Sigmoid colon (tissue), 4 donors: ENCODE measurements at regions not wholly inside any gene's neighbourhood (a gene's known extent, or its start where the extent isn't known, plus 50 kb on each side); places are given as distances from the start of the nearest gene placed in this dataset.

Experiments used
- CTCF ChIP-seq, 4 experiments: fragments of 450-650 bp in 3 of 4; fragments of 200-600 bp in 1 of 4; IDR thresholded peaks; one replicate each; pipeline ENCODE4 v1.5.1; 2016 to 2019; ENCODE audit warnings: antibody characterized with exemption in 4 of 4, mild to moderate bottlenecking in 3 of 4, moderate library complexity in 2 of 4
- EP300 ChIP-seq, 4 donors: sonication (generic); formaldehyde crosslinking; IDR thresholded peaks; one replicate each; pipeline ENCODE4 v1.6.1; 2017; ENCODE audit warnings: antibody characterized with exemption in 4 of 4
- POLR2A ChIP-seq, 2 donors: fragments of 450-650 bp; IDR thresholded peaks; one replicate each; pipeline ENCODE4 v1.6.1; 2016; ENCODE audit warnings: antibody characterized with exemption in 2 of 2, mild to moderate bottlenecking in 2 of 2, moderate library complexity in 2 of 2
- POLR2AphosphoS5 ChIP-seq, 4 donors: sonication (generic); formaldehyde crosslinking; IDR thresholded peaks; one replicate each; pipeline ENCODE4 v1.6.1; 2017; ENCODE audit warnings: antibody characterized with exemption in 4 of 4

GRCh38 chr19:31436121-31436776 is 87.0 kb upstream of the TSHZ3 start:
- no peak for TF ChIP-seq CTCF (IDR thresholded peaks at IDR 0.05)
- TF ChIP-seq POLR2A (IDR thresholded peaks at IDR 0.05), result no peak
- TF ChIP-seq EP300 (IDR thresholded peaks at IDR 0.05), result no peak
- no peak for TF ChIP-seq POLR2AphosphoS5 (IDR thresholded peaks at IDR 0.05)
